GM23338 (cell line): ENCODE measurements at regions not wholly inside any gene's neighbourhood (a gene's known extent, or its start where the extent isn't known, plus 50 kb on each side); places are given as distances from the start of the nearest gene placed in this dataset.

ENCODE experiments used
- ATAC-seq: fragments of 200-7000 bp; cut with Tn5 transposase; 3 replicates; pipeline ENCODE4 v1.9.1; 2020
- DNase-seq: peaks from one replicate; pipeline ENCODE4 v3.0.0-alpha.2; 2015; ENCODE audit warnings: low spot score
- H2AFZ ChIP-seq: fragments of 200-600 bp; sonication (generic); 2 replicates; pipeline ENCODE4 v1.8.0; 2016; ENCODE audit warnings: antibody characterized with exemption, mild to moderate bottlenecking, moderate library complexity
- H3F3A ChIP-seq: fragments of 200-600 bp; sonication (generic); replicated peaks from 2 replicates; pipeline ENCODE4 v1.8.0; 2017; ENCODE audit warnings: antibody characterized with exemption, mixed run types, low read depth
- H3K27ac ChIP-seq: fragments of 200-600 bp; sonication (generic); 2 replicates; pipeline ENCODE4 v1.6.1; 2016; ENCODE audit warnings: low read depth
- H3K27me3 ChIP-seq: fragments of 200-600 bp; sonication (generic); 2 replicates; pipeline ENCODE4 v1.8.0; 2016; ENCODE audit warnings: mild to moderate bottlenecking, mixed run types, moderate library complexity; ENCODE audit not compliant: insufficient read depth
- H3K36me3 ChIP-seq: fragments of 200-600 bp; sonication (generic); 2 replicates; pipeline ENCODE4 v1.8.0; 2016; ENCODE audit warnings: mild to moderate bottlenecking; ENCODE audit not compliant: insufficient read depth
- H3K4me1 ChIP-seq: fragments of 200-600 bp; sonication (generic); 2 replicates; pipeline ENCODE4 v1.8.0; 2016; ENCODE audit warnings: mild to moderate bottlenecking, moderate library complexity; ENCODE audit not compliant: insufficient read depth
- H3K4me2 ChIP-seq: fragments of 200-600 bp; sonication (generic); 2 replicates; pipeline ENCODE4 v1.7.1; 2017; ENCODE audit warnings: mixed run types
- H3K4me3 ChIP-seq: fragments of 200-600 bp; sonication (generic); 2 replicates; pipeline ENCODE4 v1.6.1; 2016; ENCODE audit warnings: mixed run types
- H3K79me2 ChIP-seq: fragments of 200-600 bp; sonication (generic); replicated peaks from 2 replicates; pipeline ENCODE4 v1.8.0; 2017; ENCODE audit warnings: mild to moderate bottlenecking; ENCODE audit not compliant: insufficient read depth
- H3K9me2 ChIP-seq: fragments of 200-600 bp; sonication (generic); 2 replicates; pipeline ENCODE4 v1.8.0; 2017; ENCODE audit not compliant: insufficient read depth
- H4K20me1 ChIP-seq: fragments of 200-600 bp; sonication (generic); replicated peaks from 2 replicates; pipeline ENCODE4 v1.8.0; 2017; ENCODE audit warnings: mild to moderate bottlenecking; ENCODE audit not compliant: insufficient read depth
- H3K27ac Mint-ChIP-seq: 2 replicates; pipeline ENCODE4 v1.8.0; 2020; ENCODE audit warnings: inconsistent platforms, mild to moderate bottlenecking, moderate library complexity, mixed read lengths
- H3K27me3 Mint-ChIP-seq: 3 replicates; pipeline ENCODE4 v1.8.0; 2022; ENCODE audit warnings: low read depth, mild to moderate bottlenecking, moderate library complexity, mixed read lengths, inconsistent platforms; ENCODE audit not compliant: insufficient read depth, poor library complexity
- H3K36me3 Mint-ChIP-seq: 3 replicates; pipeline ENCODE4 v1.8.0; 2021; ENCODE audit warnings: low read depth, mild to moderate bottlenecking, inconsistent platforms, moderate library complexity, mixed read lengths
- H3K4me1 Mint-ChIP-seq: 3 replicates; pipeline ENCODE4 v1.8.0; 2020; ENCODE audit warnings: mild to moderate bottlenecking, inconsistent platforms, mixed read lengths
- H3K4me3 Mint-ChIP-seq: 3 replicates; pipeline ENCODE4 v1.8.0; 2021; ENCODE audit warnings: moderate library complexity, mild to moderate bottlenecking, inconsistent platforms, mixed read lengths
- H3K9me3 Mint-ChIP-seq: 3 replicates; pipeline ENCODE4 v1.8.0; 2020; ENCODE audit warnings: moderate library complexity, mild to moderate bottlenecking, inconsistent platforms, mixed read lengths
- CREB1 ChIP-seq: fragments of 250-450 bp; sonication (Bioruptor Pico); IDR thresholded peaks from 2 replicates; pipeline ENCODE4 v1.5.0; 2020; ENCODE audit warnings: low read depth, mild to moderate bottlenecking, moderate library complexity
- ETS1 ChIP-seq: IDR thresholded peaks from 2 replicates; pipeline ENCODE4 v1.6.1; 2016; ENCODE audit warnings: antibody characterized with exemption
- EZH2 ChIP-seq: fragments of 200-600 bp; sonication (generic); IDR thresholded peaks from one replicate; pipeline ENCODE4 v1.8.0; 2017; ENCODE audit warnings: antibody characterized with exemption, mild to moderate bottlenecking, low read depth; ENCODE audit not compliant: unreplicated experiment
- JUNB ChIP-seq: IDR thresholded peaks from one replicate; pipeline ENCODE4 v1.6.1; 2016; ENCODE audit warnings: antibody characterized with exemption; ENCODE audit not compliant: unreplicated experiment
- NANOG ChIP-seq: IDR thresholded peaks from 2 replicates; pipeline ENCODE4 v1.6.1; 2016; ENCODE audit warnings: antibody characterized with exemption, borderline replicate concordance
- REST ChIP-seq: IDR thresholded peaks from one replicate; pipeline ENCODE4 v1.6.1; 2018; ENCODE audit warnings: antibody characterized with exemption; ENCODE audit not compliant: unreplicated experiment
- ZNF331 ChIP-seq: fragments of 250-450 bp; sonication (Bioruptor Pico); IDR thresholded peaks from 2 replicates; pipeline ENCODE4 v1.5.0; 2020; ENCODE audit warnings: low read depth, mild to moderate bottlenecking, moderate library complexity
- ZNF462 ChIP-seq: fragments of 250-450 bp; sonication (Bioruptor Pico); IDR thresholded peaks from 2 replicates; pipeline ENCODE4 v1.5.0; 2020; ENCODE audit warnings: mild to moderate bottlenecking, moderate library complexity

DNA sequence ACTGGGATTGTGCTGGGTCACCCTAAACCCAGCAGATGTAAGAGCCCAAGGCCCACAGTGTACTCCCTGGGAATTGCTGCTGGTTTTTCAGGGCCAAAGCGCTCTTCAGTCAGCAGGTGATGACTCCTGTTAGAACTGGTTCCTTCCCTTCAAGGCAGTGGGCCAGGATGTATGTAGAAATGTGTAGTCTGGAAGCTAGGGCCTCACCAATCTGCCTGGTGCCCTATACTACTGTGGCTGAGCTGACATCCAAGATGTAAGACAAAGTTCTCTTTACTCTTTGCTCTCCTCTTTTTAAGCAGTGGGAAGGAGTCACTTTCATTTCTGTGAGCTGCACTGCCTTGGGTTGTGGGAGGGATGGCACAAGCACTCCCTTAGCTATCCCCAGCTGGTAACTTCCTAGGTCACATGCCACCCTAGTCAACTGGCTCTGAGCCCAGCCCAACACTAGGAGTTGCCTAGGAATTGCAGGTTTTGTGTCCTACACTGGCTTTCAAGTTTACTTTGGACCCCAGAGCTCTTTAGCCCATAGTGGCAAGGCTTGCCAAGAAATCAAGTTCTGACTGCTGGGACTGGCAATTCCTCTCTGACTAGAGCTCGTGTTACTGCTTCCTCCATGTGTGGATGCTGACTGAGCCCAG, 249.2 kb downstream of the C12orf50 start (continued):
- no peak for TF ChIP-seq ETS1
- no peak for TF ChIP-seq ZNF462
- no peak for TF ChIP-seq JUNB

DNA sequence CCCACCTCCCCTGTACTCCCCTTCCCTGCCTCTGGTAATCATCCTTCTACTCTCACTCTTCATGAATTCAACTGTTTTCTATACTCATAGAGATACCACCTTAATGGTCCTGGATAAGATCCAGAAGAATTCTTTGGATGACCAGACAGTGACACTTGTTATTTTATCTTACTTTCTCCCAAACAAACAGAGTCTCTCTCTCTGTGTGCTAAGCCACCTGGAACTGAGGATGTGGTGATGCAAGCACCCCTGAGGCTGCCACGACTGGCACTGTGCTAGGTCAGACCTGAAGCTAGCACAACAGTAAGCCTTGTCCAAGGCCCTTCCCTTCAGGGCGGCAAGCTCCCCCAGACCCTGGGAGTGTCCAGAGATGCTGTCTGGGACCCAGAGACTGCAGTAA, 250.2 kb downstream of the C12orf50 start:
- H2AFZ ChIP-seq = no peak overlapping the region; the same call in 1 of the 2 replicates
- TF ChIP-seq ZNF331 (CRISPR knock-in tag) (no peak), EZH2 (no peak), REST (no peak), ETS1 (no peak), CREB1 (CRISPR knock-in tag) (no peak), NANOG (no peak)

More for the DNA sequence above, 250.2 kb downstream of the C12orf50 start:
- no peaks in the 10 kb centered on the region for H3K9me2 ChIP-seq
- peaks cover 2% of the 10 kb centered on the region for H3K27me3 Mint-ChIP-seq
- no peaks in the 10 kb centered on the region for H3K79me2 ChIP-seq
- H4K20me1 ChIP-seq = no peaks in the 10 kb centered on the region
- DNase-seq (no peak), ATAC-seq (no peak)
- no peaks in the 10 kb centered on the region for H3F3A ChIP-seq
- H3K4me1 ChIP-seq = no peaks in the 10 kb centered on the region
- H3K4me3 ChIP-seq = no peak overlapping the region
- H3K36me3 ChIP-seq = no peaks in the 10 kb centered on the region
- H3K36me3 Mint-ChIP-seq = no peaks in the 10 kb centered on the region
- H3K4me1 Mint-ChIP-seq = no peaks in the 10 kb centered on the region
- no peak overlapping the region for H3K27ac ChIP-seq
- no peak overlapping the region for H3K27ac Mint-ChIP-seq
- H3K27me3 ChIP-seq = no peaks in the 10 kb centered on the region
- no peaks in the 10 kb centered on the region for H3K9me3 Mint-ChIP-seq
- no peak overlapping the region for H3K4me3 Mint-ChIP-seq
- H3K4me2 ChIP-seq = no peak overlapping the region
